GM12874 (cell line): ENCODE measurements at regions not wholly inside any gene's neighbourhood (a gene's known extent, or its start where the extent isn't known, plus 50 kb on each side); places are given as distances from the start of the nearest gene placed in this dataset.

ENCODE experiments used
- TF ChIP-seq, protein P1 (sequence below): IDR thresholded peaks from 2 replicates; pipeline ENCODE4 v1.5.1; 2011; ENCODE audit warnings: low read depth, mild to moderate bottlenecking, control low read depth, low read length, moderate library complexity; ENCODE audit not compliant: insufficient read depth

DNA sequence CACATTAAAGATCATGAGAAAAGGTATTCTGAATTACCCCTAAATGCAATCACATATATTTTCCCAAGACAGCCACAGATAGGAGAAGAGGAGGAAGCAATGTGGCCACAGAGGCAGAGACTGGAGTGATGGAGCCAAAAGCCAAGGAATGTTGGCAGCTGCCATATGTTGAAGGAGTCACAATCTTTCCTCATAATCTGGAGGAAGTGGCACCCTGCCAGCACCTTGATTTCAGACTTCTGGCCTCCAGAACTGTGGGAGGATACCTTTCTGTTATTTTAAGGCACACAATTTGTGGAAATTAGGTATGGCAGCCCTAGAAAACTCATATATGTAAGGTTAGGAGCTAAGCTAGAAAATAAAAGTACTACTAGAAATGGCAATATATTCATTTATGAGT is 139.9 kb upstream of the GAS1 start:
- TF ChIP-seq, protein P1, sequence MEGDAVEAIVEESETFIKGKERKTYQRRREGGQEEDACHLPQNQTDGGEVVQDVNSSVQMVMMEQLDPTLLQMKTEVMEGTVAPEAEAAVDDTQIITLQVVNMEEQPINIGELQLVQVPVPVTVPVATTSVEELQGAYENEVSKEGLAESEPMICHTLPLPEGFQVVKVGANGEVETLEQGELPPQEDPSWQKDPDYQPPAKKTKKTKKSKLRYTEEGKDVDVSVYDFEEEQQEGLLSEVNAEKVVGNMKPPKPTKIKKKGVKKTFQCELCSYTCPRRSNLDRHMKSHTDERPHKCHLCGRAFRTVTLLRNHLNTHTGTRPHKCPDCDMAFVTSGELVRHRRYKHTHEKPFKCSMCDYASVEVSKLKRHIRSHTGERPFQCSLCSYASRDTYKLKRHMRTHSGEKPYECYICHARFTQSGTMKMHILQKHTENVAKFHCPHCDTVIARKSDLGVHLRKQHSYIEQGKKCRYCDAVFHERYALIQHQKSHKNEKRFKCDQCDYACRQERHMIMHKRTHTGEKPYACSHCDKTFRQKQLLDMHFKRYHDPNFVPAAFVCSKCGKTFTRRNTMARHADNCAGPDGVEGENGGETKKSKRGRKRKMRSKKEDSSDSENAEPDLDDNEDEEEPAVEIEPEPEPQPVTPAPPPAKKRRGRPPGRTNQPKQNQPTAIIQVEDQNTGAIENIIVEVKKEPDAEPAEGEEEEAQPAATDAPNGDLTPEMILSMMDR = no peak

DNA sequence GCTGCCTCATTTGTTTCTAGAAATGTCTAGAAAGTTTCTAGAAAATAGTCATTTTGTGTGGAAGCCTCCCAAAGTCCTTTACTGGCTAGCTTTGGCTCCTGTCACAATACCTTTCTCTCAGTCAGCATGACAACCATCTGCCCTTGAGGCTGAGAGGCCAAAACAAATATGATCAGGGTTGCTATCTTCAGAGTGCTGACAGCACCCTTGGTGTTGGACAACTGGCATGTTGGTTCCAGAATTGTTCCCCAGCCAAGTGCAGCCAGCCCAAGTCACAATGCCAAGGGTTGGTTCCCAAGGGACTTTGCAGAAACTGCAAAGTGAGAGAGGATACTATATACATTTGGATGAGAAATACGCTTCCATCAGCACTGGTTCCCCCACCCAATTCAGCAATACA is 140.9 kb upstream of the GAS1 start:
- TF ChIP-seq, protein P1 = no peak

DNA sequence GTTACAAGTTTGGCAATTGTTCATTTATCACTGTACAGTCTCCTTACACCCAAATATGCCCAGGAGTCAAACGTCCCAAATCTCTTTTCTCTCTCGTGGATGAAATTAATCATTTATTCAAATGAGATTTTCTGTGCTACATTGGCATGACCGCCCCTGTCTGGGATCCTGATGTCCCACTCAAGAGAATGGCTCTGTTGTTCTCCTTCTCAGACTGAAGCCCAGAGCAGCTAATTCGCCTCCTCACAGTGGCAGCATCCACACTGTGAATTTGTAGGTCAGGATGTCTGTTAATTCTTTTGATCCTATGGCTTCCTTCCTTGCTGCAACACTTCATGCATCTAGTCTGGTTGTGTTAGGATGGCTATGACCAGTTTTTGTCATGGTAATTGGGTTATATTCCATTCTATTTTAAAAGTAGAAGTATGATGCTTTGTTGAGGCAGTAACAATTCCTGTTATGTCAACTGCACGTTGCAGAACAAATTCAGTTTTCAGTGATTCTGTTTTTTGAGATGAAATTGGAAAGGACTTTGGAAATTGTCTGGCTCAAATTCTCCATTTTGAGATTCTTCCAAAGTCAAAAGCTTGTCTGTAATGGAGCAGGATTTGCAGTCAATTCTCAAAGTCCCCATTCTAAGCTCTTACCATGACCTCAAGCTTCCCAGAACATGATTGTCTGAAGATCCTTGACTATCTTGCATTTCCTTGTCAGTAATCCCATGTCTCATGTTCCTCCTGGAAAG is 141.5 kb upstream of the GAS1 start:
- TF ChIP-seq, protein P1 = no peak

DNA sequence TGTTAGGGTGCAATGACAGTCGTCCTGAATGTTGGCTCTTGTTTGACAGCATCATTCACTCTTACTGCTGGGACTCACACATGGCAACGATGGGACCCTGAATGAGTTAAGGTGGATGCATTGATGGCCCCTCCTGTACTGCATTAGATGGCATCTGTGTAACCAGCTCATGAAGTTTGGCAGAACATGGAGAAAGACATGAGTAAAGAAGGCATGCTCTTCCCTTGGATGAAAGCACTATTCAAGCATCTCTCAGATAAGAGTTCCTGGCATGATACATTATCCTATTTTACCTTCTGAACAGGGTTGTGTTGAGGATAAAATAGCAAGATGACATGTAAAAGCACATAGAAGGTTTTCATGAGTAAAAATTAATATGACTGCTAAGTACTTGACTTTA is 142.2 kb upstream of the GAS1 start:
- TF ChIP-seq, protein P1 = no peak

DNA sequence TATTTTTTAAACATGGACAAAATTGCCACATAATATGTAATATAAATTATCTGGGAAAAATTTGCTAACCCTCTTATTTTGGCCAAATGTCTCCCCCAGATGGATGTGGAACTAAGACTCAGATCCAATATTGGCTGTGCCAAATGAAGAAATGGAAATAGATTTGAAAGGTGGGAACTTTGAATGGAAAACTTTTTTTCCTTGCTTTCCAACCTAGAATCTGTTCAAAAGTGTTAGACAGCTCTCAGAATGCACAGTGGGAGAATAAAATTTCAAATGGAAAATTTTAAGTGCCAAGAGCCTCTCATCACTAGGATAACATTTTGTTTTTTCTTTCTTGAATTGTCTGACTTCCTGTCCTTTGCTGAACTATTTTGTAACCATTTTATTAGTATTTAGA is 142.6 kb upstream of the GAS1 start:
- TF ChIP-seq, protein P1 = no peak

DNA sequence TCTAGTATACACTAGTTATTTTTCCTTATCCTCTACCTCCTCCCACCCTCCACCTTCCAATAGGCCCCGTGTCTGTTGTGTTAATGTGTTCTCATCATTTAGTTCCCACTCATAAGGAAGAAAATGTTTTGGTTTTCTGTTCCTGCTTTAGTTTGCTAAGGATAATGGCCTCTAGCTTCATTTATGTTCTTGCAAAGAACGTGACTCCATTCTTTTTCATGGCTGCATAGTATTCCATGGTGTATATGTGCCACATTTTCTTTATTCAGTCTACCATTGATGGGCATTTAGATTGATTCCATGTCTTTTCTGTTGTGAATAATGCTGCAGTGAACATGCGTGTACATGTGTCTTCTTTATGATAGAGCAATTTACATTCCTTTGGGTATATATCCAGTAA is 146.5 kb upstream of the GAS1 start:
- TF ChIP-seq, protein P1 = no peak

DNA sequence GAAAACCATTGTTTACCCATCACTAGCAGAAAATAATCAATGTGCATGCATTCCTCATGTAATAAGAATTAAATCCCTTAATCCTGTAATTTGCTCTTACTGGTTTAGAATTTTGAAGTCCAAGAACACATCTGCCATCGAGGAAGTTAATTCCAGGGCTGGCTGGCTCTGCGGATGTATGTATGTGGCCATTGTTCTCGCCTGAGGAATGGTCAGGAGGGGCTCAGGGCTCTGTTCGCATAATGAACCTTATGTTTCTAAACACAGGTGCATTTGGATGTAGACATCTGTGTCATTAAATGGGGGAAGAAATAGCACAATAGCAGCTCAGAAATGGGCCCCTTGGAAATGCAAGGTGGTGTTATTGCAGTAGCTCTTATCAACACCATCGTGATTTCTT is 148.6 kb upstream of the GAS1 start:
- TF ChIP-seq, protein P1 = no peak
